NOMO-1 treated with dmso at 0.1 percent for 144 hours (cell line): ENCODE measurements at regions not wholly inside any gene's neighbourhood (a gene's known extent, or its start where the extent isn't known, plus 50 kb on each side); places are given as distances from the start of the nearest gene placed in this dataset.
A peak's percentile ranks its signal among the peaks of the same experiment; 100 is the strongest.

Source experiments
- DNase-seq: peaks from one replicate; lab custom pipeline; 2025; ENCODE audit not compliant: unreplicated experiment; lab: John Stamatoyannopoulos, UW

- DNase-seq: no peak
Measured at GRCh38 chr2:38509947-38510326, 92.8 kb downstream of the HNRNPLL start.

DNA sequence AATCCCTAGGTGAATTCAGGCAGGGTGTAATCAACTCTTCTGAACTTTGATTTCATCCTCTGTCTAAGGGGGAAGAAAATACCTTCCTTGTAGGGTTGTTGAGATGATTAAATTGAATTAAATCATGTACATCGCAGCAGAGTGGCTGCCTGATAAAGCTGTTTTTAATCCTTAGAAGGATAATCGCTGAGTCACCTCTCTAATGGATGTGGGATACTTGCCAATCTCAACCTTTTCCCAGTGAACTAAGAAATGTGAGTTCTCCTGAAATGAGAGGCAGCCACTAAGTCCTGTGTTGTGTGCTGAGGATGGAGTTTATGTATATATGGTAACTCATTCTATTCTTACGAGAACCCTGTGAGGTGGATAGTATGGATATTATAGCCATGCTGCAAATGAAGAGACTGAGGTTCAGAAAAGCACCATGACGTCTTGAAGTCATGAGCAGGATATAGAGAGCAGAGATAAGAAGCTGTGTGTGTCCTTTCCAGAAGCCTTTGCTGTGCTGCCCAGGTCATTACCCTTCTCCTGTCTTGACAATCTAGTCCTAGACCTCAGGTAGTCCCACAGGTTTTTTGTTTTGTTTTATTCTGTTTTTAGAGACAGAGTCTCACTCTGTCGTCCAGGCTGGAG, 93.3 kb downstream of the HNRNPLL start:
- DNase-seq: no peak

DNA sequence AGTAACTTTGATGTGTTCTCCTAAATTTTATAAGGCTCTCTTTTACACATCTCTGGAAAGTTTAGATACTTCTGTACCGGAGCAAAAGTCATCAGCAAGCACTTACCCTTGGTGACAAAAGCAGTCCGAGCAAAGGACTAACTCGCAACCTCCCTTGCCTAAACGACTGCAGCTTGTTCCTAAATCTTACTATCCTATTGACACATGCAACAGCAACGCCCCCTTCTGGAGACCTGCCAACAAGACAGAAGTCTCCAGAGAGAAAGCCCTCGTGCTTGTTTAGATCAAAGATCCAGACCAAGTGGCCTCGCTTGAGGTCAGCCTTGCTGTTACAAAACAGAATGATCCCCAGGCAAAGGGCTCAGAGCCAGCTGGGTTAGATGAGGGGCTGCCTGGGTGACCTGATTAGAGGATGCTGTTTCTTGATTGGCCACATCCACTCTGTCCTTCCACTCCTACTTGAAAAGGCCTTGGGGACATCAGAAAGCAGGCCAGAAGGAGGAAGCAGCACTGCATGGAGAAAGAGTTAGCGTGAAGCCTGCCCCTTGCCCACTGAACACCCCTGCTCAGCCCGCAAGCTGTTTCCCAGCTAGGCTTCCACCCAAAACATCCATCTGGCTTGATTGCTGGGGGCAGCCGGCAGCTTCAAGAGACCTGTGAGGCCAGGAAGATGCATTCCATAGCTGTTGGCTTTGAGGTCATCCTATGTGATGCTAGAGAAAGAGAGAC, 94.3 kb downstream of the HNRNPLL start:
- DNase-seq: peak; percentile 82

GRCh38 chr2:38507712-38508111, 95.0 kb downstream of the HNRNPLL start:
- no peak for DNase-seq

DNA sequence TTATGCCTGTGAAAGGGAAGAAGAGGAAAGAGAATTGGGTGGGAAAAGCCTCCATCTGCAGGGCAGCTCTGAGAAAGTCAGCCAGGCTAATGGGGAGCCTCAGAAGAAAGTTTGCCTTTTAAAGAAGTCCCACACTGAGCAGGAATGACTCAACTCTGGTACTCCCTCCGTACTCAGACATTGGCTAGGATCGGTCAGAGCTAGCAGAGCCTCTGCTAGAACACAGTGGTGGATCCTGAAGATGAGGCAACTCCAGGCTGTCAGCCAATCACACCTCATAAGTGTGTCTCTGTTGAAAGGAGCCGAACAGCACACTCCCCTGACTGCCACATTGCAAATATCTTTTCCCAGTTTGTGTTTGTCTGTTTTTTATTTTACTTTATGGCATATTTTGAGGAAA, 96.9 kb downstream of the HNRNPLL start:
- no peak for DNase-seq

DNA sequence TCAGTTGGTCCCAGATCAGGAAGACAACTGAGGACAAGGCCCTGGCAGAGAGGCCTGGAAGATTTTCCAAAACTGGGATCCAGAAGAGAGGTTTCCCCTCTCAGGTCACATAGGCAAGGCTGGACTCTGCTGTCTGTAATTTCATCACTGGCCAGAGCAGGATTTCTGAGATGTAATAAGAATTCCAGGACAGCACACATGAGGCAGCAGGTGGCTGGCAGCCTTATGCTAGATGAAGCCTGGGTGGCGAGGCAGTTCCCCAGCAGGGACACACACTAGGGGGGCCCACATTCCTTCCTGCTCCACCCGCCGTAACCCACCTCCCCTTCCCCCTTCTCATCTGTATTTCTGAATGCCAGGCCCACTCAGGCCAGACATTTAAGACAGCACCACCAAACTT, 98.6 kb downstream of the HNRNPLL start:
- no peak for DNase-seq

GRCh38 chr2:38502107-38502506, 100.6 kb downstream of the HNRNPLL start:
- no peak for DNase-seq

DNA sequence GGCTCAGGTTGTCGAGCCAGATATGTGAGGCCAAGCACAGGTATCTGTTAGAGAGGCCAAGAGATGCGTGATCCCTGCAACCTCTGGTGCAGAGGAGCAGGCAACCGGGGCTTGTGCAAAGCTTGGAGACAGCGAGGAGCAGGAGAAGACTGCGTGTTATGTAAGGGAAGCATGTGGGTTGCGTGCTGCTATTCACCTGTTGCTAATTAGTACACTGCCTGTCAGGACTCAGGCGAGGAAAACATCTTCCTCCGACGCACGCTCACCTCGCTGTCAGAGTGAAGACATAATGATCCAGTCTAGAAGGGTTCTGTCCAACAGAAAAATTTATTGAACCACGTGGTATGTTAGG, 102.5 kb downstream of the HNRNPLL start:
- no peak for DNase-seq

GRCh38 chr2:38499548-38500282, 103.0 kb downstream of the HNRNPLL start:
- no peak for DNase-seq

DNA sequence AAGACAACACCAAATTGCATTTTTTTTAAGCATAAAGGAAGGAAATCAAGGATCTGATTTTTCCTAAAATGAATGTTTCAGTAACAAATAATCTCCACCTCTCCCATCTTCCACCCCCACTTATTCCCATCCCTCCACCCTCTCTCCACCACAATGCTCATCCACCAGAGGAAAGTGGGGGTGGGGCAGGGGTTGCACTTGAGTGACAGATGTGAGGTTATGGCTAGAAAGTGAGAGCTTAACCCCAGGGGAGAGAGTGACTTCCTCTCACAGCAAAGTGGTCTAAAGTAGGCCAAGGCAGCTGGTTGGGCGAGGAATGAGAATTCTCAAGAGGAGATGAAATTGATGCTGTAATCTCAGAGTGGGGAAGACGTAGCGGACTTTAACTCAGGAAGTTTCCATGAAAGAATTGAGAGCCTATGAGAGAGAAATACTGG, 104.7 kb downstream of the HNRNPLL start:
- no peak for DNase-seq

GRCh38 chr2:38497670-38498037, 105.1 kb downstream of the HNRNPLL start:
- no peak for DNase-seq

DNA sequence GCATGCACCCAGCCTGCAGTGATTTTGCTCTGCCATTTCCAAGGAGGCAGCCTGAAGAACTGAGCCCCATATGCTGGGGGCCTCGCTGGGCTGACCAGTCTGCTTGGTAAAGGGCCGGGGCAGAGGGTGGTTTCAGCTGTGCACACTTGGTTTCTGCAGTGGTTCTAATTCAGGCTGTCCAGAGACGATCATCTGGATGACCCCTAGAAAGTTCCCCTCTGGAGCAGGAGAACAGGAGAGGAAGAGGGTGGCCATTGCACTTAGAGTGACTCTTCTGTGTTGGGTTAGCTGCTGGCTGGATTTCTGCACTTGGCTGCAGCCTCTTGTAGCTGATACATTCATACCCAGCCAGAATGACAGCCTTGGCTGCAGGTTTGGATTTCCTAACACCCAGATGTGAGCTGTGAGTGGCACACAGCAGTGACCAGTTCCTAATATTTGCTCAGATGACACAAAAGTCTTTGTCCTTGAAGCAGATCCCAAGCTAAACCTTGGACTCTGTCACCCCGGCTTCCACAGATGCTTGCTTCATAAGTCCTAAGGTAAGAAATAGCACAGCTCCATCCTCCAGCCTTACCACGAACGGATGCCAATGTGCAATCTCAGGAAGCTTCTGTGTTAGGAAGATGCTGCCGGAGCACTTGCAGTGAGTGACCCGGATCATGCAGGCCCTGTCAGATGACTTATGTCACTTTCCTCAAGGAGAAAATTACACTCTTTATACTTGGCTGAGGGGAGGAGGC, 105.6 kb downstream of the HNRNPLL start:
- DNase-seq: no peak

- DNase-seq: no peak
Measured at GRCh38 chr2:38495880-38496279, 106.8 kb downstream of the HNRNPLL start.

GRCh38 chr2:38494394-38494793, 108.3 kb downstream of the HNRNPLL start:
- DNase-seq: no peak

GRCh38 chr2:38492042-38492615, 110.6 kb downstream of the HNRNPLL start:
- DNase-seq: no peak

DNA sequence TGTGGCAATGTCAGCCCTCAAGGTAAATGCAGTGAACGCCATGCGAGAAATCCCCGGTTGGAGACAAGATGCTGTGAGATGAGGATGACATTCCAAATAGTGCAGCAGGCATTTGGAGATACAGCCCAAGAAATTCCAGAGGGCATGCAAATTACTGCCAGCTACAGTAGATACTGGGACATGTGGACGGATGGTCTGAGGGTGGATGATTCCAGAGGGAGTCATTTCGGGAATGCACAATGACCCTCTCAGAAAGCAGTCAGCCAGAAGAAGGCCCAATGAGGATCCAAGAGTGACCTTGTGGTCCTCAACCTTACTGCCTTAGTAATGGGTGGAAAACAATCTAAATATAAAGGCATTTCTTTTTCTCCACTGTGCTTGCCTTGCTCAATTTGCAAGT, 111.3 kb downstream of the HNRNPLL start:
- DNase-seq: no peak

- DNase-seq: no peak
Measured at GRCh38 chr2:38489846-38490245, 112.8 kb upstream of the ATL2 start.

GRCh38 chr2:38487852-38488251, 110.8 kb upstream of the ATL2 start:
- no peak for DNase-seq

GRCh38 chr2:38486213-38487026, 109.3 kb upstream of the ATL2 start:
- no peak for DNase-seq

- peak; percentile 80 for DNase-seq
Measured at GRCh38 chr2:38485734-38486133, 108.7 kb upstream of the ATL2 start.
